GM23338 (cell line): ENCODE measurements at regions not wholly inside any gene's neighbourhood (a gene's known extent, or its start where the extent isn't known, plus 50 kb on each side); places are given as distances from the start of the nearest gene placed in this dataset.
A peak's percentile ranks its signal among the peaks of the same experiment; 100 is the strongest.

Source experiments
- ATAC-seq: fragments of 200-7000 bp; cut with Tn5 transposase; 3 replicates; pipeline ENCODE4 v1.9.1; 2020
- DNase-seq: peaks from one replicate; pipeline ENCODE4 v3.0.0-alpha.2; 2015; ENCODE audit warnings: low spot score
- H2AFZ ChIP-seq: fragments of 200-600 bp; sonication (generic); 2 replicates; pipeline ENCODE4 v1.8.0; 2016; ENCODE audit warnings: antibody characterized with exemption, mild to moderate bottlenecking, moderate library complexity
- H3F3A ChIP-seq: fragments of 200-600 bp; sonication (generic); replicated peaks from 2 replicates; pipeline ENCODE4 v1.8.0; 2017; ENCODE audit warnings: antibody characterized with exemption, mixed run types, low read depth
- H3K27ac ChIP-seq: fragments of 200-600 bp; sonication (generic); 2 replicates; pipeline ENCODE4 v1.6.1; 2016; ENCODE audit warnings: low read depth
- H3K27me3 ChIP-seq: fragments of 200-600 bp; sonication (generic); 2 replicates; pipeline ENCODE4 v1.8.0; 2016; ENCODE audit warnings: mild to moderate bottlenecking, mixed run types, moderate library complexity; ENCODE audit not compliant: insufficient read depth
- H3K36me3 ChIP-seq: fragments of 200-600 bp; sonication (generic); 2 replicates; pipeline ENCODE4 v1.8.0; 2016; ENCODE audit warnings: mild to moderate bottlenecking; ENCODE audit not compliant: insufficient read depth
- H3K4me1 ChIP-seq: fragments of 200-600 bp; sonication (generic); 2 replicates; pipeline ENCODE4 v1.8.0; 2016; ENCODE audit warnings: mild to moderate bottlenecking, moderate library complexity; ENCODE audit not compliant: insufficient read depth
- H3K4me2 ChIP-seq: fragments of 200-600 bp; sonication (generic); 2 replicates; pipeline ENCODE4 v1.7.1; 2017; ENCODE audit warnings: mixed run types
- H3K4me3 ChIP-seq: fragments of 200-600 bp; sonication (generic); 2 replicates; pipeline ENCODE4 v1.6.1; 2016; ENCODE audit warnings: mixed run types
- H3K79me2 ChIP-seq: fragments of 200-600 bp; sonication (generic); replicated peaks from 2 replicates; pipeline ENCODE4 v1.8.0; 2017; ENCODE audit warnings: mild to moderate bottlenecking; ENCODE audit not compliant: insufficient read depth
- H3K9me2 ChIP-seq: fragments of 200-600 bp; sonication (generic); 2 replicates; pipeline ENCODE4 v1.8.0; 2017; ENCODE audit not compliant: insufficient read depth
- H4K20me1 ChIP-seq: fragments of 200-600 bp; sonication (generic); replicated peaks from 2 replicates; pipeline ENCODE4 v1.8.0; 2017; ENCODE audit warnings: mild to moderate bottlenecking; ENCODE audit not compliant: insufficient read depth
- H3K27ac Mint-ChIP-seq: 2 replicates; pipeline ENCODE4 v1.8.0; 2020; ENCODE audit warnings: inconsistent platforms, mild to moderate bottlenecking, moderate library complexity, mixed read lengths
- H3K27me3 Mint-ChIP-seq: 3 replicates; pipeline ENCODE4 v1.8.0; 2022; ENCODE audit warnings: low read depth, mild to moderate bottlenecking, moderate library complexity, mixed read lengths, inconsistent platforms; ENCODE audit not compliant: insufficient read depth, poor library complexity
- H3K36me3 Mint-ChIP-seq: 3 replicates; pipeline ENCODE4 v1.8.0; 2021; ENCODE audit warnings: low read depth, mild to moderate bottlenecking, inconsistent platforms, moderate library complexity, mixed read lengths
- H3K4me1 Mint-ChIP-seq: 3 replicates; pipeline ENCODE4 v1.8.0; 2020; ENCODE audit warnings: mild to moderate bottlenecking, inconsistent platforms, mixed read lengths
- H3K4me3 Mint-ChIP-seq: 3 replicates; pipeline ENCODE4 v1.8.0; 2021; ENCODE audit warnings: moderate library complexity, mild to moderate bottlenecking, inconsistent platforms, mixed read lengths
- H3K9me3 Mint-ChIP-seq: 3 replicates; pipeline ENCODE4 v1.8.0; 2020; ENCODE audit warnings: moderate library complexity, mild to moderate bottlenecking, inconsistent platforms, mixed read lengths
- CTCF ChIP-seq, 2 experiments: fragments of 200-600 bp in 1 of 2; sonication (generic) in 1 of 2; conservative IDR thresholded peaks; 2 replicates each; pipeline versions ENCODE4 v1.5.1 to v1.6.1; 2016 to 2017; ENCODE audit warnings: antibody characterized with exemption in 2 of 2, low read depth in 2 of 2, mild to moderate bottlenecking in 2 of 2, moderate library complexity in 1 of 2
- NANOG ChIP-seq: IDR thresholded peaks from 2 replicates; pipeline ENCODE4 v1.6.1; 2016; ENCODE audit warnings: antibody characterized with exemption, borderline replicate concordance
- ZNF462 ChIP-seq: fragments of 250-450 bp; sonication (Bioruptor Pico); IDR thresholded peaks from 2 replicates; pipeline ENCODE4 v1.5.0; 2020; ENCODE audit warnings: mild to moderate bottlenecking, moderate library complexity

- DNase-seq: peak; percentile 25
- ATAC-seq: no peak
- H3K4me1 ChIP-seq: peaks cover 13% of the 10 kb centered on the region
Observed at GRCh38 chr1:82759035-82759434, 958.3 kb downstream of the ADGRL2 start.

More at GRCh38 chr1:82759035-82759434, 958.3 kb downstream of the ADGRL2 start:
- Histone ChIP-seq H3K79me2 (no peaks in the 10 kb centered on the region), H3K9me2 (no peaks in the 10 kb centered on the region), H2AFZ (no peak overlapping the region), H3K27ac (no peak overlapping the region), H3K4me3 (no peak overlapping the region), H3F3A (no peaks in the 10 kb centered on the region), H3K36me3 (no peaks in the 10 kb centered on the region), H4K20me1 (no peaks in the 10 kb centered on the region), H3K4me2 (no peak overlapping the region), H3K27me3 (no peaks in the 10 kb centered on the region)
- peaks cover 2% of the 10 kb centered on the region for H3K27me3 Mint-ChIP-seq
- TF ChIP-seq CTCF (conservative IDR thresholded peaks at IDR 0.05; ENCODE audit: low read depth in 2 of 2): peak; percentile 26 to 37; a peak in 3 of 4 replicates
- TF ChIP-seq NANOG: no peak
- TF ChIP-seq ZNF462 (CRISPR knock-in tag): no peak
- no peak overlapping the region for H3K27ac Mint-ChIP-seq
- no peaks in the 10 kb centered on the region for H3K36me3 Mint-ChIP-seq
- H3K4me3 Mint-ChIP-seq: no peak overlapping the region
- H3K9me3 Mint-ChIP-seq: no peaks in the 10 kb centered on the region
- H3K4me1 Mint-ChIP-seq: peaks cover 19% of the 10 kb centered on the region
